Vagina (tissue), 2 donors: ENCODE measurements at regions not wholly inside any gene's neighbourhood (a gene's known extent, or its start where the extent isn't known, plus 50 kb on each side); places are given as distances from the start of the nearest gene placed in this dataset.

Experiments
- DNase-seq, 2 donors: peaks; one replicate each; pipeline ENCODE4 v3.0.0-alpha.2; 2017; ENCODE audit errors: extremely low spot score in 2 of 2
- H3K27ac ChIP-seq: fragments of 200-600 bp; sonication (generic); one replicate; pipeline ENCODE4 v1.5.1; 2019
- H3K27me3 ChIP-seq: fragments of 200-600 bp; sonication (generic); one replicate; pipeline ENCODE4 v1.5.1; 2019
- H3K36me3 ChIP-seq, 2 donors: fragments of 200-600 bp; sonication (generic); one replicate each; pipeline ENCODE4 v1.5.1; 2017 to 2019
- H3K4me1 ChIP-seq: fragments of 200-600 bp; sonication (generic); one replicate; pipeline ENCODE4 v1.5.1; 2019
- H3K4me3 ChIP-seq, 2 donors: fragments of 200-600 bp; sonication (generic); 1 replicate in 1 of 2; 2 replicates in 1 of 2; pipeline ENCODE4 v1.5.1; 2016 to 2019
- H3K9me3 ChIP-seq: fragments of 200-600 bp; sonication (generic); one replicate; pipeline ENCODE4 v1.5.1; 2019
- CTCF ChIP-seq, 3 experiments: fragments of 450-650 bp in 2 of 3; fragments of 200-600 bp in 1 of 3; sonication (generic) in 1 of 3; IDR thresholded peaks; one replicate each; pipeline ENCODE4 v1.5.1; 2017 to 2019; ENCODE audit warnings: antibody characterized with exemption in 3 of 3, mild to moderate bottlenecking in 2 of 3, moderate library complexity in 2 of 3
- POLR2A ChIP-seq, 2 donors: fragments of 450-650 bp; IDR thresholded peaks; one replicate each; pipeline ENCODE4 v1.6.1; 2017; ENCODE audit warnings: antibody characterized with exemption in 2 of 2, mild to moderate bottlenecking in 2 of 2, moderate library complexity in 2 of 2
- POLR2AphosphoS5 ChIP-seq, 2 donors: sonication (generic); formaldehyde crosslinking; IDR thresholded peaks; one replicate each; pipeline ENCODE4 v1.9.0; 2017; ENCODE audit warnings: antibody characterized with exemption in 2 of 2, mild to moderate bottlenecking in 2 of 2, low read depth in 1 of 2; ENCODE audit not compliant: insufficient read depth in 1 of 2
- intact Hi-C: fragments of 100-400 bp; cut with DNase I; formaldehyde crosslinking; loops from one replicate; pipeline ENCODE4 v1.15.1; 2023

DNA sequence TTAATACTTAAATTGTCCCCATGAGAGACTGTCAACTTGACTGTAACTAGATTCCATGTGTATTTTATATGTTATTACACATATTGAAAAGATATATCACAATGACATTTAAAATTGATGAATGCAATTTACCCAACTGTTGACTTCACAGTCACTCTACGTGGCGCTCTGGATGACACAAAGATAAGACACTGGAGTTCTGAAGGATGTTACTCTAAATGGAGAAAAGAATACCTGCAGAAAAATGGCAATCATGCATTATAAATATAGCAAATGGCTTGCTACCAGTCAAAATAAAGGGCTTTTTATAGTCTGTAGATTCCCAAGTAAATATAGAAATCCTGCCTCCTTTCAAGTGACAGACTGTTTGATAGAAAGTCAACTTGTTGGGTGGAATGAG lies 143.6 kb upstream of the KLF6 start:
- TF ChIP-seq POLR2A (IDR thresholded peaks at IDR 0.05) (no peak), CTCF (IDR thresholded peaks at IDR 0.05) (no peak), POLR2AphosphoS5 (IDR thresholded peaks at IDR 0.05; ENCODE audit: insufficient read depth in 1 of 2, low read depth in 1 of 2) (no peak)
- Histone ChIP-seq H3K36me3 (no peaks in the 10 kb centered on the region), H3K4me3 (no peak overlapping the region), H3K27ac (no peak overlapping the region), H3K27me3 (no peaks in the 10 kb centered on the region), H3K4me1 (no peaks in the 10 kb centered on the region), H3K9me3 (no peaks in the 10 kb centered on the region)
- intact Hi-C loops = no loop called here
- no peak for DNase-seq

- no peak for DNase-seq
- no peak overlapping the region for H3K4me3 ChIP-seq
- H3K4me1 ChIP-seq = no peaks in the 10 kb centered on the region
- no peak for TF ChIP-seq POLR2A (IDR thresholded peaks at IDR 0.05)
- TF ChIP-seq CTCF (IDR thresholded peaks at IDR 0.05) = no peak
- H3K36me3 ChIP-seq = no peaks in the 10 kb centered on the region
- intact Hi-C loops = no loop called here
- H3K27me3 ChIP-seq = no peaks in the 10 kb centered on the region
- H3K27ac ChIP-seq = no peak overlapping the region
- H3K9me3 ChIP-seq = no peaks in the 10 kb centered on the region
These were observed 143.1 kb upstream of the KLF6 start for GRCh38 chr10:3928078-3928477.

DNA sequence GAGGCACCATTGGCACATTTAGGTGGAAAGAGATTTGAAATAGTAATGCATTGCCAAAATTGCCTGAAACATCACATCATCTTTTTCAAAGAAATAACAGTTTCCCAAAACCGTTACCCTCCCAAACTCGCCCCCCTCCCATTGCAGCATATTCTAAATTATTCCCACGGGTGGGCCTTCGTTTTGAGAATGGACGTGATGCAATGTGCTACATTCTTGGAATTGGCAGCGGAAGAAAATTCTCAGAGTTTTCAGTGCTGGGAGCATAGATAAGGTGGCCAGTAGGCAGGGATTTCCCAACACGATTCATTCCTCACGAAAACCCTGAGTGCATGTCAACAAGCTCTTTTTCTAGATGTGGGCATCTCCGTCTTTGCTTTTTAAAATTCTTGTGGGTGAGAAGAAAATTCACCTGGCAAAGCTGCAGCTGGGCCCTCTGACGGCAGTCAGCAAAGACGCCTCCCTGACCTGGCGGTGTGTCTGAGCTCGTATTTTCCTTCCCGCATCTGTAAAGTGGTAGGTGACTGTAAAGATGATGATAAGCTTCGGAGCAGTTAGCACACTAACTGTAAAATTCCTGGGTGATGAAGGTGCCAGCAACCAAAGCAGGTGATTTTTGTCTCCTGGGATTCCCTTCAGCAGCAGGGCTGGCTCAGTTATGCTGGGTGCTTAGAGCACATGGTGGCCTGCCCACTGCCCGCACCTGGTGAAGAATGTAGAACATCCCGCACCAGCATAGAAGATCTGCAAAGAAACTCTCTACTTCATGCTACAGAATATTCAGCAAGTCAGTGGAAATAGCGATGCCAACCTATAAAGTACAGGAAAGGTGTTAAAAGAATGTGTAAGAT lies 141.9 kb upstream of the KLF6 start:
- peak in 1 of 2 donors; percentile 67 for DNase-seq

DNA sequence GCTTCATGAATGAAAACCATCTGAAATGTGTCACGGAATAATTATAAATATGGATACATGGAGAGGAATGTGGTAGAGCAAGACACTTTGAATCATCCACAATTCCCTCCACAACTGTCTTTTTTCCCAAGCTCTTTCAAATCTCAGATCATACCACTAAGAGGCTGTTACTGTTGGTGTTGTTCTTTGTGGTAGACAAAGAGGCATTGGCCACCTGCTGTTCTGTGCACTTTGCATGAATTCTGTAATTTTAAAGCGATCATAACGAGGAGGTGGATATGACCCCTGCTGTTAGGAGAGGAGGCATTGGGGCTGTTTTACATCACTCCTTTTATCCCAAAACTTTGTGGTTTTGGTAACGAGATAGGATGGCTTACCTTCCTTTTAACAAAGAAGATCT lies 141.2 kb upstream of the KLF6 start:
- H3K9me3 ChIP-seq = no peaks in the 10 kb centered on the region
- no peak for DNase-seq
- intact Hi-C loops = no loop called here
- H3K27me3 ChIP-seq = no peaks in the 10 kb centered on the region
- no peak overlapping the region for H3K4me3 ChIP-seq
- no peak overlapping the region for H3K27ac ChIP-seq
- no peaks in the 10 kb centered on the region for H3K36me3 ChIP-seq
- no peaks in the 10 kb centered on the region for H3K4me1 ChIP-seq
- TF ChIP-seq POLR2AphosphoS5 (IDR thresholded peaks at IDR 0.05; ENCODE audit: insufficient read depth in 1 of 2, low read depth in 1 of 2) = no peak
- TF ChIP-seq POLR2A (IDR thresholded peaks at IDR 0.05) = no peak
- no peak for TF ChIP-seq CTCF (IDR thresholded peaks at IDR 0.05)

More for the DNA sequence above, 141.9 kb upstream of the KLF6 start:
- Histone ChIP-seq H3K9me3 (no peaks in the 10 kb centered on the region), H3K4me1 (no peaks in the 10 kb centered on the region), H3K4me3 (no peak overlapping the region), H3K36me3 (no peaks in the 10 kb centered on the region), H3K27me3 (no peaks in the 10 kb centered on the region), H3K27ac (no peak overlapping the region)
- intact Hi-C loops = no loop called here
- no peak for TF ChIP-seq POLR2AphosphoS5 (IDR thresholded peaks at IDR 0.05; ENCODE audit: insufficient read depth in 1 of 2, low read depth in 1 of 2)
- TF ChIP-seq CTCF (IDR thresholded peaks at IDR 0.05) = no peak
- no peak for TF ChIP-seq POLR2A (IDR thresholded peaks at IDR 0.05)

GRCh38 chr10:3925184-3925583 lies 140.2 kb upstream of the KLF6 start:
- no peaks in the 10 kb centered on the region for H3K36me3 ChIP-seq
- intact Hi-C loops = no loop called here
- H3K9me3 ChIP-seq = no peaks in the 10 kb centered on the region
- H3K27me3 ChIP-seq = no peaks in the 10 kb centered on the region
- no peak overlapping the region for H3K4me3 ChIP-seq
- DNase-seq = no peak
- no peaks in the 10 kb centered on the region for H3K4me1 ChIP-seq
- H3K27ac ChIP-seq = no peak overlapping the region
- TF ChIP-seq CTCF (IDR thresholded peaks at IDR 0.05) (no peak), POLR2A (IDR thresholded peaks at IDR 0.05) (no peak), POLR2AphosphoS5 (IDR thresholded peaks at IDR 0.05; ENCODE audit: insufficient read depth in 1 of 2, low read depth in 1 of 2) (no peak)
